Stimulated activated naive CD8-positive, alpha-beta T cell treated with anti-CD3 and anti-CD28 coated beads, Interleukin-15, Interleukin-2, amounts not matched to agents 100 ng/mL and 50 ng/mL, for 24 hours (primary cell): ENCODE measurements at regions not wholly inside any gene's neighbourhood (a gene's known extent, or its start where the extent isn't known, plus 50 kb on each side); places are given as distances from the start of the nearest gene placed in this dataset.
"Not testable (repeated sequence)": the region's sequence is repeated elsewhere in the genome, so short reads cannot be mapped to it uniquely, and the experiment has no call there.

Experiments used
- H3K27ac Mint-ChIP-seq: one replicate; pipeline ENCODE4 v1.8.0; 2021; ENCODE audit warnings: mild to moderate bottlenecking, mixed read lengths
- H3K27me3 Mint-ChIP-seq: one replicate; pipeline ENCODE4 v1.8.0; 2021; ENCODE audit warnings: mixed read lengths
- H3K36me3 Mint-ChIP-seq: one replicate; pipeline ENCODE4 v1.8.0; 2021; ENCODE audit warnings: low read depth, mixed read lengths
- H3K4me1 Mint-ChIP-seq: one replicate; pipeline ENCODE4 v1.8.0; 2021; ENCODE audit warnings: low read depth, mixed read lengths
- H3K4me3 Mint-ChIP-seq: one replicate; pipeline ENCODE4 v1.8.0; 2021; ENCODE audit warnings: mild to moderate bottlenecking, mixed read lengths
- H3K9me3 Mint-ChIP-seq: one replicate; pipeline ENCODE4 v1.8.0; 2021; ENCODE audit warnings: mixed read lengths

DNA sequence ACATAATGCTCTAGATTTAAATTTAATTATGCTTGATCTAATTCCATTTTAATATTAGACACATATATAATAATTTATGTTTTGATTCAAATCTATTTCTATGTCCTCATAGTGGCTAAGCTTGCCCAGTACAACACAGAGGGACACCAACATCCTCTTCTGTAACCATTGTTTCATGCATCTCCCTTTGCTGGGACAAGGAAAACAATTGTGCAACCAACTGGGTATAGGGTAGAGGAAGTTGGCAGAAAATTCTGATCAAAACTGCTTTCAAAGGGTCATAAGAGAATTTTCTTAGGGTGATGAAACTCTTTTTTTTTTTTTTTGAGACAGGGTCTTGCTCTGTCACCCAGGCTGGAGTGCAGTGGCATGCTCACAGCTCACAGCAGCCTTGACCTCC lies 121.4 kb upstream of the SGO1 start:
- Mint-ChIP-seq H3K4me3 (no peak overlapping the region), H3K36me3 (no peaks in the 10 kb centered on the region), H3K27ac (no peak overlapping the region), H3K4me1 (no peaks in the 10 kb centered on the region), H3K27me3 (no peaks in the 10 kb centered on the region), H3K9me3 (no peaks in the 10 kb centered on the region)

DNA sequence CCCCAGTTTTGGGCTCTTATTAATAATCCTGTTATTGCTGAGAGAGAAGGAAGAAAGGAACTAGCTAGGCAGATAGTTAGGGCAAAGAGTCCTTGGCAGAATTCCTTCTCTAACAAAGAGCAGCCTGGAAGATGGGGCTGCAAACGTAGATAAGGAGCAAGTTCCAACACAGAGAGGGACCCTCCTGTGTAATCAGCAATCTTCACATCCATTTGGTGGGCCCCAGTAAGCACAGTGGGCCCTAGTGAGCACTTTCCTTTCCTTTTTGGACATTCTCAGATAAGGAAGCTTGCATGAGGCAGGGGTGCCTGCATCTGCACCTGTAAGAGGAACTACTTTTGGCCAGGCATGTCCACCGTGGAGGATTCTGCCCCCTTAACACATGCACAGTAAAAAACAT lies 119.6 kb upstream of the SGO1 start:
- Mint-ChIP-seq H3K4me3 (no peak overlapping the region), H3K27me3 (no peaks in the 10 kb centered on the region), H3K27ac (no peak overlapping the region), H3K36me3 (no peaks in the 10 kb centered on the region), H3K9me3 (no peaks in the 10 kb centered on the region), H3K4me1 (no peaks in the 10 kb centered on the region)

DNA sequence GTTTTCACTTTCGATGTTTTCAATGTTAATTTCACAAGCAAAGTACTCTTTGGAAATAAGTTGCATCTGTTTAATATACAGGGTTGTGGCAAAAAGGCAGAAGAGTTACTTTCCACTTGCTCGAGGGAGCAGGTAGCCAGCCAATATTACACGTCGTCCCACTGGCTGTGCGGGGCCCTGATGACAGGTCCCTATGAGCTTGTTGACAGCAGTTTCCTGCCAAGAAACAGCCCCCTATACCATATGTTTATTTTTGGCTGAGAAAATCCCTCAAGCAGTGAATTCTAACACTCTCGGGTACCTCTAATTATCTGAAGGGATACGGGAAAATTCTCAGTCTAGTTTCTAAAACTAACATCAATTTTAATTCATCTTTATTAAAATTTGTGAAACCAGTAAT lies 116.8 kb upstream of the SGO1 start:
- no peaks in the 10 kb centered on the region for H3K9me3 Mint-ChIP-seq
- no peaks in the 10 kb centered on the region for H3K4me1 Mint-ChIP-seq
- no peak overlapping the region for H3K27ac Mint-ChIP-seq
- no peaks in the 10 kb centered on the region for H3K36me3 Mint-ChIP-seq
- no peak overlapping the region for H3K4me3 Mint-ChIP-seq
- H3K27me3 Mint-ChIP-seq: no peaks in the 10 kb centered on the region

DNA sequence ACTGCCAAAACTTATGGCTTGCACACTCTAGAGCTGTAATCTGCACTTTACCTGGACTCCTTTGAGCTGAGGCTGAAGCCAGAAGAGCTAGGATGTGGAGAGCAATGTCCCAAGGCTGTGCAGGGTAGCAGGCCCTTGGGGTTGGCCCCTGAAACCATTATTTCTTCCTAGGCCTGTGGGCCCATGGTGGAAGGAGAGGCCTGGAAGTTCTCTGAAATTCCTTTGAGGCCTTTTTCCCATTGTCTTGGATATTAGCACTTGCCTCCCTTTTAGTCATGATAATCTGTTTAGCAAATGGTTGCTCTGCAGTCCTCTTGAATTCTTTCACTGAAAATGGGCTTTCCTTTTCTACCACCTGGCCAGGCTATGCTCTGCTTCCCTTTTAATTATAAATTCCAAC lies 102.0 kb upstream of the SGO1 start:
- no peaks in the 10 kb centered on the region for H3K36me3 Mint-ChIP-seq
- H3K27me3 Mint-ChIP-seq: no peaks in the 10 kb centered on the region
- H3K9me3 Mint-ChIP-seq: peaks cover 37% of the 10 kb centered on the region
- no peak overlapping the region for H3K4me3 Mint-ChIP-seq
- H3K4me1 Mint-ChIP-seq: no peaks in the 10 kb centered on the region
- no peak overlapping the region for H3K27ac Mint-ChIP-seq

DNA sequence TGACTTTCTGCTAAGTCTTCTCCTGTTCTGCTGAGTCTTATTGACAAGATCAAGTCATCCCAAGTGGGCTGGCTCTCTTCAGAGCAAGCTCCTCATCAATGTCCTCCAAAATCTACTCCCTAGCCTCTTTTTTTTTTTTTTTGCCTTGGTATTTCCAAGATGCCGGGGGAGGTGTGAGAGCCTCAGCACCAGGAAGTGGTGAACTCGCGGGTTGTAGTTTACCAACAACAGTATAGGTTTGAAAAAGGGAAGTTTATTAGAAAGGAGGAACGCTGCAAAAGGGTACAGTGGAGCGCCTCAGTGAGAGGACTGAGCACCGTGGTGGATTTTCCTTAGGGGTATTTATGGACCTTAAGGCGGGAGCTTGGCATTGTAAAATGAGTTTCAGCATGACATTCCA lies 94.3 kb upstream of the SGO1 start:
- Mint-ChIP-seq H3K27ac (no peak overlapping the region), H3K4me1 (peaks cover 5% of the 10 kb centered on the region), H3K4me3 (no peak overlapping the region), H3K27me3 (no peaks in the 10 kb centered on the region), H3K36me3 (no peaks in the 10 kb centered on the region), H3K9me3 (peaks cover 15% of the 10 kb centered on the region)

DNA sequence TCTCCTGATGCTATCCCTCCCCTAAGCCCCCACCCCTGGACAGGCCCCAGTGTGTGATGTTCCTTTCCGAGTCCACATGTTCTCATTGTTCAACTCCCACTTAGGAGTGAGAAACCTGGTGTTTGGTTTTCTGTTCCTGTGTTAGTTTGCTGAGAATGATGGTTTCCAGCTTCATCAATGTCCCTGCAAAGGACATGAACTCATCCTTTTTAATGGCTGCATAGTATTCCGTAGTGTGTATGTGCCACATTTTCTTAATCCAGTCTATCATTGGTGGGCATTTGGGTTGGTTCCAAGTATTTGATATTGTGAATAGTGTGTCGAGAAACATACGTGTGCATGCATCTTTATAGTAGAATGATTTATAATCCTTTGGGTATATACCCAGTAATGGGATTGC lies 80.0 kb upstream of the SGO1 start:
- H3K9me3 Mint-ChIP-seq: peaks cover 14% of the 10 kb centered on the region
- H3K4me3 Mint-ChIP-seq, H3K36me3 Mint-ChIP-seq, H3K27ac Mint-ChIP-seq, H3K4me1 Mint-ChIP-seq, H3K27me3 Mint-ChIP-seq: not testable (repeated sequence)

DNA sequence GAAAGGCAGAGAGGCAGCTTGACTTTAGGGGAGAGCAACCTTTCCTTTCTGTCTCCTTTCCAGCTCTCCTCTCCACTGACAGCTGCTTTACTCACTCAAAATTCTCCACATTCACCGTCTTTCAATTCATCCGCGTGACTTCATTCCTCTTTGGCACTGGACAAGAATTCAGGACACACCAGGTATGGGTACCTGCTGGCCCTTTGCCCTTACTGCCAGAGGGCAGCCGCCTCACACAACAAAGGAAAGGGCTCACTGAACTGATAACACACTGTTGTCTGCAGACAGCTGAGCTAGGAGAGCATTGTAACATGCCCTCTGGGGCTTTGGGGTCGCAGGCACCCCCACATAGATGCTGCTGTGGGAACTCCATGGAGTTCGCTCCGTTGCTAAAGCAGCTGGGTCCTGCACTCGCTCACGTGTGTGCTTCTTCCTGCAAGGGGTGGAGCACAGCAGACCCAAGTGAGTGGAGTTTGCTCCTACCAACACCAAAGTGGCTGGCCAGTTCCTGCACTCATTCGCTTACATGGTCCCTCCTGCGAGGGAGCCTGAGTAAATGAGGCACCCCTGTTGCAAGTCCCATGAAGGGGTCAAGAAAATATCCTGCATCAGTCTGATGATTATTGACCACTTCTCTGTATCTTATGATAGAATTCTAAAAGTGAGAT lies 79.0 kb upstream of the SGO1 start:
- H3K27me3 Mint-ChIP-seq: no peaks in the 10 kb centered on the region
- H3K27ac Mint-ChIP-seq: no peak overlapping the region
- H3K4me3 Mint-ChIP-seq: no peak overlapping the region

DNA sequence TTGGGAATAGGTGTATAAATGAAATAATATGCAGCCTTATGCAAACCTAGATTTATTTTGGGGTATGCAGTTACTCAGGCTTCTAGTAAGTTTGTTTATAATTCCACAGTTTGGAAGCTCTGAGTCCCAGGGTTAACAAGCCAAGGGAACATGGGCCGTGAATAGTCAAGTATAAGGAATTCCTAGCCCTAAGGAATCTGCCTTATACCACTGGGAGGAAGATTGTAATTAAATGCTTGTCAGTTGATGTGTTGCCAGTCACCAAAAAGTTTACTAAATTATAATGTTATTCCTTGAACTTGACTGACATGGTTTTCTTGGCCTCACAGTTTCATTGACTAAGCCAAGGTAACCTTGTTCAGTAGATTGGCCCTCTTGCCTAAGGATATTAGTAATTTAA lies 72.4 kb upstream of the SGO1 start:
- Mint-ChIP-seq H3K27me3 (peaks cover 4% of the 10 kb centered on the region), H3K9me3 (peaks cover 12% of the 10 kb centered on the region), H3K4me1 (no peaks in the 10 kb centered on the region), H3K27ac (no peak overlapping the region), H3K36me3 (peaks cover 4% of the 10 kb centered on the region), H3K4me3 (no peak overlapping the region)

More for the DNA sequence above, 79.0 kb upstream of the SGO1 start:
- Mint-ChIP-seq H3K9me3 (peaks cover 14% of the 10 kb centered on the region), H3K36me3 (peaks cover 8% of the 10 kb centered on the region), H3K4me1 (no peaks in the 10 kb centered on the region)

DNA sequence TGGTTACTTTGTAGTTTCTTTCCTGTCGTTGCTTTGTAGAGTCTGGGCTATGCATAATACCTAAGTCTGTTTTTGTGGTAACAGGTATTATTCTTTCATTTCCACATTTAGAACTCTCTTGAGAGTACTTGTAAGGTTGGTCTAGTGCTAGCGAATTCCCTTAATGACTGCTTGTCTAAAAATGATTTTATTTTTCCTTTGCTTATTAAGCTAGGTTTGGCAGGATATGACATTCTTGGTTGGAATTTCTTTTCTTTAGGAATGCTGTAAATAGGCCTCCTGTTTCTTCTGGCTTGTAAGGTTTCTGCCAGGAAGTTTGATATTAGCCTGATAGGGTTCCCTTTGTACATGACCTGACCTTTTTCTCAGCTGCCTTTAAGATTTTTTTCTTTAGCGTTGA lies 70.1 kb upstream of the SGO1 start:
- Mint-ChIP-seq H3K27me3 (peaks cover 4% of the 10 kb centered on the region), H3K9me3 (peaks cover 12% of the 10 kb centered on the region), H3K4me3 (no peak overlapping the region), H3K27ac (no peak overlapping the region), H3K4me1 (no peaks in the 10 kb centered on the region), H3K36me3 (peaks cover 4% of the 10 kb centered on the region)

DNA sequence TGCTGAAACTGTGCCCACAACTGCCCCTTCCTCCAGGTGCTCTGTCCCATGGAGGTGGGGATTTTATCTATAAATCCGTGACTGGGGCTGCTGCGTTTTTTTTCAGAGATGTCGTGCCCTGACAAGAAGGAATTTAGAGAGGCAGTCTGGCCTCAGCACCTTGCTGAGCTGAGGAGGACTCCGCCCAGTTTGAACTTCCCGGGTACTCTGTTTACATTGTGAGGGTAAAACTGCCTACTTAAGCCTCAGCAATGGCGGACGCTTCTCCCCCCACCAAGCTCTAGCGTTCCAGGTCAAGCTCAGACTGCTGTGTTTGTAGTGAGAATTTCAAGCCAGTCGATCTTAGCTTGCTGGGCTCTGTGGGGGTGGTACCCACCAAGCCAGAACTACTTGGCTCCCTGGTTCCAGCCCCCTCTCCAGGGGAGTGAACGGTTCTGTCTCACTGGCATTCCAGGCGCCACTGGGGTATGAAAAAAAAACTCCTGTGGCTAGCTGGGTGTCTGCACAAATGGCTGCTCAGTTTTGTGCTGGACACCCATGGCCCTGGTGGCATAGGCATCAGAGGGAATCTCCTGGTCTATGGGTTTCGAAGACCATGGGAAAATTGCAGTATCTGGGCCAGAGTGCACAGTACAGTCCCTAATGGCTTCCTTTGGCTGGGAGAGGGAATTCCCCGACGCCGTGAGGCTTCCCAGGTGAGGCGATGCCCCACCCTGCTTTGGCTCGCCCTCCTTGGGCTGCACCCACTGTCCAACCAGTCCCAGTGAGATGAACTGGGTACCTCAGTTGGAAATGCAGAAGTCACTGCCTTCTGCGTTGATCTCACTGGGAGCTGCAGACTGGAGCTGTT lies 68.5 kb upstream of the SGO1 start:
- peaks cover 12% of the 10 kb centered on the region for H3K9me3 Mint-ChIP-seq
- H3K27me3 Mint-ChIP-seq: peaks cover 4% of the 10 kb centered on the region
- H3K4me3 Mint-ChIP-seq: no peak overlapping the region
- H3K4me1 Mint-ChIP-seq: no peaks in the 10 kb centered on the region
- H3K27ac Mint-ChIP-seq: no peak overlapping the region
- H3K36me3 Mint-ChIP-seq: peaks cover 4% of the 10 kb centered on the region

DNA sequence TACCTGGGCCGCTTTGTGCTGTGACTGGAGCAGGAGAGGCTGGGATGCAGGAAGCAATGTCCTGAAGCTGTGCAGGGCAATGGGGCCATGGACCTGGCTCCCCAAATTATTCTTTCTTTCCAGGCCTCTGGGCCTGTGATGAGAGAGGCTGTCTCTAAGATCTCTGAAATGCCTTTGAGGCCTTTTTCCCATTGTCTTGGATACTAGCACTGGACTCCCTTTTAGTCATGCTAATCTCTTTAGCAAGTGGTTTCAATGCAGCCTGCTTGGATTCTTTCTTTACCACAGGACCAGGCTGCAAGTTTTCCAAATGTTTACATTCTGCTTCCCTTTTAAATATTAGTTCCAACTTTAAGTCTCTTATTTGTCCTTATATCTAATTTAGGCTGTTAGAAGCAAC lies 64.8 kb upstream of the SGO1 start:
- Mint-ChIP-seq H3K27me3 (peaks cover 4% of the 10 kb centered on the region), H3K4me3 (no peak overlapping the region), H3K4me1 (no peaks in the 10 kb centered on the region)

DNA sequence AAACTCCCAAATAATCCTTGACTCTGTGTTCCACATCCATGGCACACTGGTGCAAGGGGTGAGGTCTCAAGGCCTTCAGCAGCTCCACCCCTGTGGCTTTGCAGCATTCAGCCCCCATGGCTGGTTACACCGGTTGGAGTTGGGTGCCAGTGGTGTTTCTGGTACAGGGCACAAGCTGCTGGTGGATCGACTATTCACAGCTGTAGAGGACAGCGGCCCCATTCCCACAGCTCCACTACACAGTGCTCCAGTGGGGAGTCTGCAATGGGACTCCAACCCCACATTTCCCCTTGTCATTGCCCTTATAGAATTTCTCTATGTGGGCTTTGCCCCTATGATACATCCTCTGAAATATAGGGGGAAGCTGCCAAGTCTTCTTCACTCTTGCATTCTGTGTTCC lies 64.3 kb upstream of the SGO1 start:
- H3K9me3 Mint-ChIP-seq: peaks cover 13% of the 10 kb centered on the region
- no peaks in the 10 kb centered on the region for H3K4me1 Mint-ChIP-seq
- no peak overlapping the region for H3K27ac Mint-ChIP-seq
- H3K4me3 Mint-ChIP-seq: no peak overlapping the region
- H3K27me3 Mint-ChIP-seq: peaks cover 4% of the 10 kb centered on the region
- peaks cover 3% of the 10 kb centered on the region for H3K36me3 Mint-ChIP-seq

More for the DNA sequence above, 64.8 kb upstream of the SGO1 start:
- Mint-ChIP-seq H3K36me3 (peaks cover 4% of the 10 kb centered on the region), H3K27ac (no peak overlapping the region), H3K9me3 (peaks cover 14% of the 10 kb centered on the region)

DNA sequence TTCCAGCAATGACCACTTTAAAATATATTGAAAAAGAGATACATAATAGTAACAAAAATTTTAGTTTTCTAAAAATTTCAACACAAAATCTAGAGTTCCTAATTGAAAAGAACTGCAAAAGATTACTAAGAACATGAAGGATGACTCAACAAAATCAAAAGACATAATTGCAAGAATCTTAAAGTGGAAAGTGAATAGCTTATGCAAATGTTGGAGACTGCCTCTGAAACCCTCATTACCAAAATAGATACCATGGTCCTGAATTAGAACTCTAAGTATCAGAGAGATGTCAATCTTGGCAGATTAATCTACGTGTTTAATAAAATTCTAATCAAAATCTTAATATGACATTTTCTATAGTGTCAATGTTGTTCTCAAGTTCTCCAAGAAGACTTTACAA lies 60.7 kb upstream of the SGO1 start:
- H3K27me3 Mint-ChIP-seq: no peaks in the 10 kb centered on the region
- H3K9me3 Mint-ChIP-seq: peaks cover 18% of the 10 kb centered on the region
- no peaks in the 10 kb centered on the region for H3K4me1 Mint-ChIP-seq

DNA sequence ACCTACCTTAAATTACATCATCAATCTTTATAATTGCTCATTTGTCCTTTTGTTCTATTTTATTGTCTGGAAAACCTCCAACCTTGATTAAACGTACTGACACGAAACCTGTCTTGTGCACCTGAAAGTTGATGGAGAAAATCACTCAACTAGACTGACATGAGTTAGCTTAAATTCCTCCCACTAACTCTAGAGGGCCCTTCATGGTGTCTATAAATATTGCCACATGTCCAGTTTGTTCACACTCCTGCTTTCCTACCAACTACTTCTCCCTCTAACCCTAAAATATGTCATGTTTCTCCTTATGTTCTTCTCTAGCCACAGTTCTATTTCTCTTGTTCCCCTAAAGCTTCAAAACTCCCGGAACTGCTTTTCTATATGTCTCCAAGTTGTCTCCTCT lies 59.8 kb upstream of the SGO1 start:
- H3K27me3 Mint-ChIP-seq: no peaks in the 10 kb centered on the region
- H3K36me3 Mint-ChIP-seq: no peaks in the 10 kb centered on the region
- no peak overlapping the region for H3K27ac Mint-ChIP-seq

More for the DNA sequence above, 60.7 kb upstream of the SGO1 start:
- H3K27ac Mint-ChIP-seq: no peak overlapping the region
- no peaks in the 10 kb centered on the region for H3K36me3 Mint-ChIP-seq
- H3K4me3 Mint-ChIP-seq: no peak overlapping the region

DNA sequence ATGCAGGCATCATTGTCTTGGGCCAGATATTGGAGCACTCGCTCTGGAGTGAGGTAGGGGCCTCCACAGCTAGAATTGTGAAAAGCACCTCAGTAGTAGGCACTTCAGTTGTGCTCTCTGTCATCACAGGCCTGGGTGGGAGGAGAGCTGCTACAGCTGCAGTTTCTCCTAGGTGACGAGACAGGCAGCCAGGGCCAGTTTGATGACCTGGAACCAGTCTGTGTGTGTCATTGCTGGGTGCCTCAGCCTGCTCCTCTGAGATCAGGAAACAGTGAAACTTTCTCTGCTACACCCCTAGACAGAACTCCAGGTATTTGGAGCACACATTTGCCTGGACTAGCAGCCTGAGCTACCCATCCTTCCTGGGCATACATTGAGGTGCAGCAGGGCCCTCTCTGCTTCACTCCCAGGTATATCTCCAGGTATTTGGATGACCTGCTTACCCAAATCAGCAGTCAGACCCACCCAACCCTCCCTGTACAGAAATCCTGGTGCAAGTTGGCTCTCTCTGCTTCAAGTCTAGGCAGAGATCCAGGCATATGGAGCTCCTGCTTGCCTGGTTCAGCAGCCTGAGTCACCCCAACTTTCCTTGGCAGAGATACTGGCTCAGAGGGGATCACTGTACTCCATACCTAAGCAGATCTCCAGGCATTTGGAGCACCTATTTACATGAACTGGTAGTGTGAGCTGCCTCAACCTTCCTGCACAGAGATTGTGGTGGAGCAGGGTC lies 54.3 kb upstream of the SGO1 start:
- Mint-ChIP-seq H3K36me3 (no peaks in the 10 kb centered on the region), H3K9me3 (peaks cover 10% of the 10 kb centered on the region), H3K27ac (no peak overlapping the region), H3K4me1 (no peaks in the 10 kb centered on the region), H3K4me3 (no peak overlapping the region), H3K27me3 (no peaks in the 10 kb centered on the region)

More for the DNA sequence above, 59.8 kb upstream of the SGO1 start:
- Mint-ChIP-seq H3K4me1 (no peaks in the 10 kb centered on the region), H3K4me3 (no peak overlapping the region), H3K9me3 (peaks cover 18% of the 10 kb centered on the region)
